M059J (cell line): ENCODE measurements at regions not wholly inside any gene's neighbourhood (a gene's known extent, or its start where the extent isn't known, plus 50 kb on each side); places are given as distances from the start of the nearest gene placed in this dataset.

Experiments used
- DNase-seq: peaks from one replicate; pipeline ENCODE4 v3.0.0-alpha.2; 2012; ENCODE audit warnings: low read depth

DNA sequence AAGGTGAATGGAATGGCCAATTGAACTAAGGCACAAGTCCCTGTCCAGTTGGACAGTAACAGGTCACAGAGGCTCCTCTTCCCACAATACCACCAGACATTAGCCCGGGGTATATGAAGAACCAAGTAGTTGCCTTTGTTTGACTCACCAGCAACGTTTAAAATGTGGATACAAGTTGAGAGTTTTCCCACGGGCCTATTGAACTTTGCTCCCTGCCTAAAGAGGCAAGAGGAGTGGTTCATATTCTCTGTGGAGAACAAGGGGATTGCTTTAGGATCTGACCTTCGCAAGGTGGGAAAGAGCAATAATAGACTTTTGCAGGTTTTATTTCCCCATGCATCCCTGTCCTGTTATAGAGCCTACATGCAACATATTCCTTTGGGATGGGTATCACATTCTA, 177.2 kb downstream of the POU4F1 start:
- no peak for DNase-seq

DNA sequence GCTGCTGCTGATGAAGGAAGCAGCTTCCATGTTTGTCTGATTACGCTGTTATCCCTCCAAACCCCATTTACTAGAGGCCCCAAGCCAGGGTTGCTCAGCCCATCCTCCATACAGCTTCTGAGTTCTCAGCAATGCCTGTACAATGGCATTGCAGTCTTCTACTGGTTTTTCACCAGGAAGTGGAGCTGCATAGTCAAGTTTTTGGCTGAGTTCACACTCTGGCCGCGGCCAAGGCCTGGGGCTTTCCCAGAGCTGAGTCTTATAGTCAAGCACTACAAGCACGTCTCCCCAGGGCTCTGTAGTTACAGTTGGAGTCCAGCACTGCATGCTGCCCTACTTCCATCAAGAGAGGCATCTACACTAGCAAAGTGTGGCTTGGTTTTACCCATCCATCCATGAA, 182.5 kb downstream of the POU4F1 start:
- DNase-seq: no peak

DNA sequence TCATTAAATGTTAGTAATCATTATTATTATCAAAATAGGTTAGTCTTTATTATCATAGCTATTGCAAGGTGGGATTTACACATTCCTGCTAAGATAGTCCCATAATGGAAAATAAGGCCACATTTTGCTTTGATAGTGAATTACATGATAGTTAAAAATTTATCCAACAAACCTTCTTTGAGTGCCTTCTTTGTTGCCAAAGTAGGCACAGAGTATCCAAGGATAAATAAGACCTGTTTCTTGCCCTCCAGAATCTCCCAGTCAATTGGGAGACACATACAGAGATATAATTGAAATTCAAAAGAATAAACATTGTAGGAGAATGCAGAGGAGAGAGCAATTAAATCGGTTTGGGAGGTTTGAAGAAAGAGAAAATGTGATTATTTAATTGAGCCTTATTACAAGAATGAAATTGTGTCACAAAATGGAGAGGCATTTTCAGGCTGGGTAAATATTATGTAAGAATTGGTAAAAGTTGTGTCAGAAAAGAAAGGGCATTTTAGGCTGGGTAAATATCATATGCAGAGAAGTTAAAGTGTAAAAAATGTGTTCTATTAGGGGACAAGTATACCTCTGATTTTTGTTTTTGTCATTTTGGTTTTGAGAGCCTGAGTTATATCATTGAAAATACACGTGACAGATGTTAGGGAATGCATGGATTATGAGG, 189.3 kb downstream of the POU4F1 start:
- DNase-seq: no peak

DNA sequence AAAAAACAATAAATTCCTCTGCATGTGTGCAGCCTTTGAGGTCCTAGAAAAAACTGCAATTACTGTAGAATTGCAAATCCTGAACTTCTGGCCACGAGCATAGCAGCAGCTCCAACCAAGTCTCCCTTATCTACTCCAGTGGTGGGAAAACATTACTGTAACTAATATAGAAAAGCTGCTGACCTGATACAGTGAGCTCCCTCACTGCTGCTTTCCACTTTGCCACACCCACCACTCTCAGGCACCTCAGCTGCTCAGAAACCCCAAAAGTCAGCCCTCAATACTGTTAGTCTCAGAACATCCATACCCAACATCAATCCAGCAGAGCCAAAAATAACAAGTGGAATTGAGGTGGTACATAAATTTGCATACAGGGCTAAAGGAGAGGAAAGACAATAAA, 192.5 kb downstream of the POU4F1 start:
- no peak for DNase-seq

DNA sequence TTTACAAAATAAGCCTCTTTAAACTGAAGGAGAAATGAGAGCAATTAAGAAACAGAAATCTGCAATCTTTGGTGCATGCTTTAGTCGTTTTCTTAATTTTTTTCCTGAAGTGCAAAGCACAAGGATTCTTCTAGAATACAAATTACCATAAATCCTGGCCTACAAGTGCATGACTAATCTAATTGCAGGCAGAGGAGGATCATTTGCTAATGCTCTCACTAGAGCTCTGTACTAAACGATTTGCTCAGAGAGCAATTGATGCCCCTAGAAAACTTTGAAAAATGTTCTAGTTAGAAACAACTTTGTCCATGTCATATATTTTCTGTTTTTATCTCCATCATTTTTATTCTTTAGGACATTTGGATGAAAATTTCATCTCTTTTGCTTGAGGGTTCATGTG, 193.2 kb downstream of the POU4F1 start:
- no peak for DNase-seq

DNA sequence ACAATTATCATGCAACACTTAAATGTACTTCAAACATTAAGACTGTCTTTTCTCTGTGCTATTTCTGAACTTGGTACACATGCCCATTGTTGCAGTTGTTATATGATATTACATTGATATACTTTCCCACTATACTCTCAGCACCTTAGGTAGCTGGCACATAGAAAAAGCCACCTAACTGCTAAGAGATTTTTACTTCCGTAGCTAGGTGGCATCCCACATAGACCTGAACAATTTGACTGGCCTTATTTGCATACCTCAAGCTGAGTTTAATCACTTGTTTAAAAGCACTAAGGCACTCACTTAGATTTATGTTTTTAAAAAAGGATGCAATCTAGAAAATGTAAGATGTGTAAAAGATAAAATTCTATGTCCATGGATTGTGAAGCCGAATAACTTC, 194.2 kb downstream of the POU4F1 start:
- no peak for DNase-seq

DNA sequence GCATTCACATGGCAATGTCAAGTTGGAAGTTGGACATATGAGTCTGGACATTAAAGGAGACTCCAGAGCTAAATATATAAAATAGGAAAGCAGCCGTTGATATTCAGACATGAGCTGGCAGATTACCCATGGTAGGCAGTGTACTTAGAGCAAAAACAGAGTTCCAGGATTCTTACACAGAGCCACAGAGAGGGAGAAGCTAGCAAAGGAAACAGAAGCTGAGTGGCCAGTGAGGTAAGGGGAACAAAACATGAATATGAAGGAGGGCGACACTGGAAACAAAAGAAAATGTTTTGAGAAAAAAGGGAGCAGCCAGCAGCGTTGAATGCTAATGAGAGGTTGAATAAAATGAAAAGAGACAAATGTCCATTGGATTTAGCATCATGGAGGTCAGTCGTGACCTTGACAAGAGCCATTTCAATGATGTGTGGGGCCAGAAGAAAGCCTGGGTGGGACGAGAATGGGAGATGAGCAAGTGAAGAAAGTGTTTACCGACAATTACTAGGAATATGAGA, 198.4 kb downstream of the POU4F1 start:
- DNase-seq: no peak

DNA sequence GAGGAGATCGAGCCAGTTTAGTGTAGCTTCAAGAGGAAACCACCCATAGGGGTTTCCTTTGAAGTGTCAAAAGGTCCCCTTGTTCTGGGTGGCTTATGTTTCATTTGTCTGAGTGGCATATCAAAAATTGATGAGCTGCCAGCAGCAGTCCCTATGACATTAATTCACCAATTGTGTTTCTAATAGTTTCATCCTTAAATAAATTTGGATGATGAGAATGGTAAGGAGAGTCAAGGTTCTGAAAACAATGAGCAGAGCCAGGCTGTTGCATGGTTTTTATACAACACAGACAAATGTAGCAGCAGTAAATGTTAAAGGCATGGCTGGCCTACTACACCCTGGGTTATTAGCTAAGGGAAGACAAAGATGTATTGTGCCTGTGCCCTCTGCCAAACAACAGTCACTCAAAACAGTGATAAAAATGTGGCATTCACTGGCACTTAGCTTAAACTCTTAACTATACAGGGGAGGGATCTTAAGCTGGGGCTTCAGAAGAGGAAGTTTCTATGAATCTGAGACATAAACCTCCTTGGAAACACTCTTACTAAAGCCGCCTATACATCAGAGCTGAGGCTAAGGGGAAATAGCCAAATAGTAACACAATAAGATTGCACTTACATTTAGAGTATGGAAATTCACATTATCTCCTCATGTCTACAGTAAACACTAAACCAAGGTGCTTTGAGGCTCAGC, 200.5 kb downstream of the POU4F1 start:
- no peak for DNase-seq

DNA sequence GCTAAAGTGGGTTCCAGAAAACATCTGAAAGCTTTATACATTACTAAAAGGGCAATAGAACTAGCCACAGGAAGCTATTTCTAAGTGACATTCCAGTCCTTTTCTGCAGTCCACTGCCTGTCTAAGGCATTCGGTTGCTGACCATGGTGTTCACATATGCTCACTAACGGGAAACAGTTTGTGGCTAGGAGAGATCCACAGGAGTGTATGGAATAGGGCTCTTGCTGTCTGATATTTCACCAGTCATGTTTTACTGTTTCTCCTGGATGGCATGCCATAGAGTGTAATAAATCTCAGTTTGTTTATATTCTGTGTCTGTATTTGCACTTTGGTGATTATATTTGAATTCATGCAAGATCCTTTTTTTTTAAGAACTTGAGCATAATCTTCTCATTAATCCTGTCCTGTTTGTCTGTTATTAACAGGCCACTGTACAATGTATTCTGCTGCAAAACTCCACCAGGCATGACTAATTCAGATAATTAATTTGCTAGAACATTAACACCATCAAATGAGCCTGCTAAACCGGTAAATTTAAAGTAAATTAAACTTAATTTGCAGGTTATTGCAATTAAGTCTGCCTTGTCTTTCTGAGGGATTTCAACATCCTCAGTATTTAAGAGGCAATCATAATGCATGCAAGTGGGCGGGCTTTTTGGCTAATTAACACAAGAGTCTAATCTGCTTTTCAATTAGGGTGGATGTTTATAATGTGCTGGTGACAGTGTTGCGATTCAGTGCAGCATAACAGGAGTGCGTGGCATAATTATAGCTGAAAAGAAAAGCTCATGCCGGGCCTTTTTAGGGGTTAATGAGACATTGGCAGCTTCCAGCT, 201.3 kb downstream of the POU4F1 start:
- no peak for DNase-seq

DNA sequence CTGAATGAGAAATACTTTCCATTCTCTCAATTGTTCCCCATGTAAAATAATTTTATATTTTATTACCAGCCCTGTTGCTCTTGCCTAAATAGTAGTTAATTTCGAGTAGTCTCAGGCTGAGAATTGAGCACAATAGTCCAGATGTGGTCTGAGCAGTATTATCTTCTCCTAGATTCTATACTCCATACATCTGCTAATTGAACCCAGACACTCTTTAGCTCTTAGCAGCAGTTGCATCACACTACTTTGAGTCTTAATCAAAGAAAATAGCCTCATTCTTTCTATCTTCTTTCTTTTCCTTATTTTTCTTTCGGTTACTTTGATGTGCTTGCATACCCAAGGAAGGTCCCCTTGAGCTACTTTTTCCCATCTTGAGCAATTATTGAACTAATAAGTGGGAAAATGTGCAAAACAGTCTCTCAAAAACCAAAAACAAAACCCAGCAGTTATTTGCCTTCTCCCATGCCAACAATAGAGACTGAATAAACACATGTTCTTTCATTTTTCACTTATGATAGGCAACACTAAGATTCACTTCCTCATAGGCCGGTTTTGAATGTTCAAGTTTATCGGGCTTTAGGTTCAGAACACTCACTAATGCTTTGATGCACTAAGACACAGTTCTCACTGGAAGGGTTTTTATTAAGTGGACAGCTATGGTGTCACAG, 204.5 kb downstream of the POU4F1 start:
- no peak for DNase-seq

DNA sequence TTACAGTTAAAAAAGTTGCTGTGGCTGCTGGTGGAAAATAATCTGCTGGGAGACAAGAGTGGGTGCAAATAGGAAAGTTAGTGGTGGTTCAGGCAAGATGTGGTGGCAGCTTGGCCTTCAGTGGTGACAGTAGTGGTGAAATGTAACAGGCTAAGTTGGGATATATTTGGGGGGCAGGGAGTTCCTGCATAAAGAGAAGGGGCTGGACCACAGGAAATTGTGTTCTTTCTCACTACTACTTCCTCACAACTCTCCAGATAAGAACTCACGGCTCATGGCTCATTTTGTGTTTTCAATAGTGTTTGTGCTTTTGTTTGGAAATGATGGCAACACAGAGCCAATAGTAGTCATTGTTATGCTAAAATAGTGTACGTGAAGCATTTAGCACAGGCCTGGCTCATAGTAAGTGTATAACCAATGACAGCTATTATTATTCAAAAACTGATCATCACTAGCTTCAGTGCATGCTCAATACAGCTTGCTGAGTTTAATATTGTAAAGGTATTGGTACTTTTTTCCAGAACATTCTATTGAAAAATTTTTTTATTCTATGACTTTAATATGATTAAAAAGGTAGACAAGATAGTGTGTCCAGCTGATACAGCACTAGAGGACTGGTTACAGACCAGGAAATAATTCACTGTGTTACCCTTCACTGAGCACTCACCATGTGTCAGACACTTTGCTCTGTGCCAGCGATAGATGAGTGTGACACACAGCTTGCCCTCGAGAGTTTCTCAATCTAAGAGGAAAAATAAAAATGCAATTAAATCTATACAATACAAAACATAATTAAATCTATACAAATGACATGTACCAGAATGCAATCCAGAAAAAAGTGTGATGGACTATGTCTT, 209.8 kb downstream of the POU4F1 start:
- DNase-seq: no peak

DNA sequence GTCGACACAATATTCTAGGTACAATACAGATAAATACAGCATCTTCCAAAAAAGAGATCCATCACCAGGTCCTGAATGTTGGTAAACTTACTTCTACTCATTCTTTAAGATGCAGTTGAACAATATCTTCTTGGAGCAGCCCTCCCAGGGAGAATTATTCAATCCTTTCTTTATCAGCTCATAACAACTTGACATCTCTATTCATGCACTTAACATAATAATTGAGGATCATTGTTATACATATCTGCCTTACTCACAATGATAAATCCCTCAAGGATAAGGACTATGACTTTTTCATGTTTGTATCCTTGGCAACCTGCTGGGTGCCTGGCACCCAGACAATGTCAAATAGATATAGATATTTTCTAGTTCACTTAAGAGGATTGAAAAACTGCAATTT, 219.5 kb downstream of the POU4F1 start:
- DNase-seq: no peak

DNA sequence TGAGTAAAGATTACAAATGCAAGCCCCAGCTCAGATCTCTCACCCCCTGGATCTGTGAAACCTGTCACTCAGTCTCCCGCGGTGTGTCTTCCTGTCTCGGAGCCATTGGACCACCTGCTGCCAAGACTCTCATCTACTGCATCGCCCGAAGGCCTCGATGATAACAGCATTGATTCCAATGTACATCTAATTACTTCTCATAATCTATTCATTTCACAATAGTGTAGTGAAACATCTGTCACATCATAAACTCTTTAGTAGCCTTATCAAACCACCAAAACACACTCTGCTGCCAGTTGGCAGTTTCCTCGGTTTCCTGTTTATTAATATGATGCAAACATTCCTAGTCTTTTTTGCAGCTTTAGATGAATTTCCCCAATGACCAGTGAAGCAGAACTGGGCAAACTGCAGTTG, 220.3 kb downstream of the POU4F1 start:
- DNase-seq: no peak

DNA sequence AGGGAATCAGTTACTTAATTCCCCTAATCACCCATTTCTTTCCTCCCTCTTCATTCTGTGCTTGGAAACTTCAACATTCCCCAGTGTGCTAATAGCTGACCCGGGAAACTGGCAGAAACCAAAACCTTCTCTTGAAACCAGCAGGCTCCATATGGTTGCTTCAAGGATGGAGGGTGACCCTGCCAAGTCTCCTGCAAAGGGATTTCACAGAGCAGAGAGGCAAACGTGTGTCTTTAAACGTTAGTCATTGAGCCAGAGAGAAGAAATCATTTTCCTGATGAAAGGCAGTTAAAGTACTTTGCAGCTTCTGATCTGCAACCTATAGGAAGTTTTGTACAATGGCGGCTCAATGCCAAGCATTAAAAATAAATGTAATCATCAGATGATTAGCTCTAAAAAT, 220.9 kb downstream of the POU4F1 start:
- DNase-seq: no peak

DNA sequence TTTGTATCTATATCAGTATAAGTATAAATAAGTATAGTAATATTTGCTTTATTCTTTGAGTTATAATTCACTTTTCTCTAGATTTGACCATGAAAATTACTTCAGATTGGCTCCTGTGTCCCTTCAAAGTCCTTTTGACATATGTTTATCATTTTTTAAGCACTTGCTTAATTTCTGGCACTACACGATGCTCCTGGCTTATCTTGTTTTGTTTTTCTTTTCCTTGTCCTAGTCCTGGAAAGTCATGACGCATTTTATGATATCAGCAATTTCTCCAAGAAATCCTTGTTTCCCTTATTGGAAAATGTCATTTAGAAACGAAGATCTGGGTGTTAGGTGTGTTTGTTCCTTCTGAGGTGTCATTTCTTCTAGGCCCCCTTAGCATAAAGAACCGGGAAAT, 226.5 kb downstream of the POU4F1 start:
- DNase-seq: no peak

DNA sequence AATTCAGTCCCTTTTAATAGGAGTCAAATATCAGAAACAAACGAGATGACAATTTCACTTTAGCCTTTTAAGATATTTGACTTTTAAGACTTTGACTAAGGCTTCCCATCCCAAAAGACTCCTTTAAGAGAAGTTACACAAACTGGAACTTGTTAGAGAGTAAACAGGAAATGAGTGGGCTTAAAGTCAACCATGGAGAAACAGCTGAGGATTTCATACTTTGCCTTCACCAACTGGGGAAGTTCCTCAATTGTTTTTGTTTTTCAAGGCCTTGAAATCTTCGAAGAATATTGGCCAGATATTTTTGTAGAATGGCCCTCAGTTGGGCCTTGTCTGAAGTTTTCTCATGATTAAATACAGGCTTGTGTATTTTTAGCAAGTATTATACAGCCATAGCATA, 227.3 kb downstream of the POU4F1 start:
- no peak for DNase-seq

DNA sequence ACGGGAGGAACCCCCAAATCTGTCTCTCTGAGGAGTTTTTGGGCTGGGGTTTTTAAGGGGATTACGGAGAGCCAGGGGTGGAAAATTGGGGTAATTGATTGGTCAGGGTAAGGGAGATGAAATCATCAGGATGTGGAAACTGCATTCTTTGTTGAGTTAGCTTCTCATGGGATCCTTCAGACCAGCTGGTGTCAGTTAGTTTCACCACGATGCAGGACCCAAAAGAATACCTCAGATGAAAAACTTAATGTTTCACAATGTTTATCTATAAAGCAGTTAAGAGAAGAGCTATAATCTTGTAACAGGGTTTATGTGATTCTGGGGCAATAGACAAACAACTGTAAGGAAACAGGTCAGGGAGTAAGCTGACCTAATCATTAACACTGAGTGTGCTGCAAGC, 230.8 kb downstream of the POU4F1 start:
- DNase-seq: no peak

DNA sequence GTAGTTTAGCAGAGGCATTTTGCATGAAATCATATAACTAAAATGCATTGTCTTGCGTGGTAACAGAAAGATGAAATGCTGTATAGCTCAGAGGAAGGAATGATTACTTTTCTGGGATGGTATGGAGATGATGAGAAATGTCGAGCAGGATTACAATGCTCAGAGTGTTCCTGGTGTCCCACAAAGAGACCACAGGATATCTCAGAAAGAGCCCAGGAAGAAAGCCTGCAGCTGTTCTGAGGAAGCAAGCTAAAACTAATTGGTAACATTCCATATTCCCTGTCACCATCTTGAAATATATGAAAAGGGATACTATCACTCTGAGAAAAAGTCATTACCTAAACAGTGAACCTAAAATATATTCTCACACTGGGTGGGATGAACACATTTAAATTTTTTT, 233.1 kb downstream of the POU4F1 start:
- no peak for DNase-seq

DNA sequence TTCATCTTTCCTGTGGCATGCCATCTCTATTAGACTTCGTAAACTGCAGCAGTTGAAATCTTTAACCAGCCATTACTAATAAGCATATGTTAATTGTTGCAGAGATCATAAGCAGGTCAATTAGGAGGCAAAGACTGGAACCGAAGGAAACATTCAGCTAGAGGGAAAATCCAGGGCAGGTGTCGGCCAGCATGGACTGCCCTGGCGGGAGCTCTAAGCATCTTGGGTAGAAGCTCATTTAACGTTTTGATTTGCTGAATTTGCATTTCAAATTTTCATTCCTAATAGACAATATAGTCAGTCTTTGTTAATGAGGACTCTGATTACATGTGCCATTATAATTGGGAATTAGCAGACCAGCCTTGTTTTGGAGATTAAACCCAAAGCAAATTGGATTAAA, 238.6 kb downstream of the POU4F1 start:
- no peak for DNase-seq

DNA sequence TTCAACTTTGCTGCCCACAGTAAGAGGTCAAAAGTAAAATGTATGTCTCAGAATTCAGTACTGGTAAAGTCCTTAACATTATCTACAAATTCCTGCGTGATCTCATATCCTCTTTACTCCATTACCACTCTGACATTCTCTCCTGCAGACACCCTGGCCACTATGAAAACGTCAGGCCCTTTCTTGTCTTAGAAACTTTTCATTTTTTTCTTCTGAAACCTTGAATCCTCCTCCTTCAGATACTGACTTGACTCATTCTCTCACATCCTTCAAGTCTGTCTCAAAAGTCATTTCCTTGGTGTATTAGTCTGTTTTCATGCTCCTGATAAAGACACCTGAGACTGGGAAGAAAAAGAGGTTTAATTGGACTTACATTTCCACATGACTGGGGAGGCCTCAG, 262.3 kb downstream of the POU4F1 start:
- DNase-seq: no peak

DNA sequence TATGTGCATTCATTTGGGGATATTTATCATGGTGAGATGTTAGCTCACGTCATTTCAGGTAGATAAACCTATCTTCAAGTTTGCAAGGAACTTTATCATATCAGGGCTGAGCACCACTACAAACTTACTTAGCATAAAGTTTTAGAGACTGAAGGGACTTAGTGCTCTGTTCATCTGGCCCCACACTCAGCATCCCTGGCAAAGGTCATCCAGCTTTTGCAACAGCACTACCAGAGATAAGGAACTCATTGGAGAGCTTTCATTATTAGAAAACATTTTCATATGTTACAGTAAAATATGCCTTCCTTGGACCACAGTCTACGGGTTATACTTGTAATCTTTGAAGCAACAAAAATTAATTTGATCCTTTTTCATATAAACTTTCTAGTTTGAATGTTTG, 263.4 kb downstream of the POU4F1 start:
- DNase-seq: no peak
